ENCODE measurements at regions not wholly inside any gene's neighbourhood (a gene's known extent, or its start where the extent isn't known, plus 50 kb on each side); places are given as distances from the start of the nearest gene placed in this dataset.

- no peak overlapping the region for H2AFZ ChIP-seq (ENCODE audit: control insufficient read depth, low read depth, low read length)
- TF ChIP-seq STAT1 (conservative IDR thresholded peaks at IDR 0.05): no peak
- TF ChIP-seq HCFC1 (IDR thresholded peaks at IDR 0.05; ENCODE audit: low read length): no peak
- TF ChIP-seq TCF7 (IDR thresholded peaks at IDR 0.05; ENCODE audit: borderline replicate concordance): no peak
- TF ChIP-seq, protein P1, sequence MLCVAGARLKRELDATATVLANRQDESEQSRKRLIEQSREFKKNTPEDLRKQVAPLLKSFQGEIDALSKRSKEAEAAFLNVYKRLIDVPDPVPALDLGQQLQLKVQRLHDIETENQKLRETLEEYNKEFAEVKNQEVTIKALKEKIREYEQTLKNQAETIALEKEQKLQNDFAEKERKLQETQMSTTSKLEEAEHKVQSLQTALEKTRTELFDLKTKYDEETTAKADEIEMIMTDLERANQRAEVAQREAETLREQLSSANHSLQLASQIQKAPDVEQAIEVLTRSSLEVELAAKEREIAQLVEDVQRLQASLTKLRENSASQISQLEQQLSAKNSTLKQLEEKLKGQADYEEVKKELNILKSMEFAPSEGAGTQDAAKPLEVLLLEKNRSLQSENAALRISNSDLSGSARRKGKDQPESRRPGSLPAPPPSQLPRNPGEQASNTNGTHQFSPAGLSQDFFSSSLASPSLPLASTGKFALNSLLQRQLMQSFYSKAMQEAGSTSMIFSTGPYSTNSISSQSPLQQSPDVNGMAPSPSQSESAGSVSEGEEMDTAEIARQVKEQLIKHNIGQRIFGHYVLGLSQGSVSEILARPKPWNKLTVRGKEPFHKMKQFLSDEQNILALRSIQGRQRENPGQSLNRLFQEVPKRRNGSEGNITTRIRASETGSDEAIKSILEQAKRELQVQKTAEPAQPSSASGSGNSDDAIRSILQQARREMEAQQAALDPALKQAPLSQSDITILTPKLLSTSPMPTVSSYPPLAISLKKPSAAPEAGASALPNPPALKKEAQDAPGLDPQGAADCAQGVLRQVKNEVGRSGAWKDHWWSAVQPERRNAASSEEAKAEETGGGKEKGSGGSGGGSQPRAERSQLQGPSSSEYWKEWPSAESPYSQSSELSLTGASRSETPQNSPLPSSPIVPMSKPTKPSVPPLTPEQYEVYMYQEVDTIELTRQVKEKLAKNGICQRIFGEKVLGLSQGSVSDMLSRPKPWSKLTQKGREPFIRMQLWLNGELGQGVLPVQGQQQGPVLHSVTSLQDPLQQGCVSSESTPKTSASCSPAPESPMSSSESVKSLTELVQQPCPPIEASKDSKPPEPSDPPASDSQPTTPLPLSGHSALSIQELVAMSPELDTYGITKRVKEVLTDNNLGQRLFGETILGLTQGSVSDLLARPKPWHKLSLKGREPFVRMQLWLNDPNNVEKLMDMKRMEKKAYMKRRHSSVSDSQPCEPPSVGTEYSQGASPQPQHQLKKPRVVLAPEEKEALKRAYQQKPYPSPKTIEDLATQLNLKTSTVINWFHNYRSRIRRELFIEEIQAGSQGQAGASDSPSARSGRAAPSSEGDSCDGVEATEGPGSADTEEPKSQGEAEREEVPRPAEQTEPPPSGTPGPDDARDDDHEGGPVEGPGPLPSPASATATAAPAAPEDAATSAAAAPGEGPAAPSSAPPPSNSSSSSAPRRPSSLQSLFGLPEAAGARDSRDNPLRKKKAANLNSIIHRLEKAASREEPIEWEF (IDR thresholded peaks at IDR 0.05; ENCODE audit: insufficient replicate concordance, low read depth, low read length): no peak
- TF ChIP-seq IKZF2 (IDR thresholded peaks at IDR 0.05): no peak
- no peak for TF ChIP-seq RBBP5 (conservative IDR thresholded peaks at IDR 0.05)
- no peak for TF ChIP-seq POLR2A (IDR thresholded peaks at IDR 0.05; ENCODE audit: low read depth, low read length)
- no peak for TF ChIP-seq YY1 (IDR thresholded peaks at IDR 0.05; ENCODE audit: low read depth, low read length)
- TF ChIP-seq CEBPB (IDR thresholded peaks at IDR 0.05; ENCODE audit: borderline replicate concordance in 1 of 2, low read depth in 2 of 2, low read length in 2 of 2): no peak
- TF ChIP-seq CHD2 (IDR thresholded peaks at IDR 0.05; ENCODE audit: borderline replicate concordance, low read depth, low read length): no peak
- TF ChIP-seq HDGF (IDR thresholded peaks at IDR 0.05): no peak
- TF ChIP-seq SUPT20H (IDR thresholded peaks at IDR 0.05; ENCODE audit: borderline replicate concordance, control insufficient read depth, low read depth, low read length): no peak
- TF ChIP-seq SMAD5 (IDR thresholded peaks at IDR 0.05; ENCODE audit: low read depth): no peak
- TF ChIP-seq SMC3 (IDR thresholded peaks at IDR 0.05; ENCODE audit: borderline replicate concordance, low read length): no peak
- no peak for TF ChIP-seq NR2C1 (IDR thresholded peaks at IDR 0.05)
- TF ChIP-seq MYC (IDR thresholded peaks at IDR 0.05; ENCODE audit: insufficient read depth, insufficient read length, insufficient replicate concordance, low read length, severe bottlenecking): no peak
- no peak for TF ChIP-seq NBN (IDR thresholded peaks at IDR 0.05)
- no peak for TF ChIP-seq EP300 (IDR thresholded peaks at IDR 0.05; ENCODE audit: borderline replicate concordance in 1 of 2, control insufficient read depth in 1 of 2, low read depth in 2 of 2, low read length in 2 of 2)
- TF ChIP-seq TBL1XR1 (IDR thresholded peaks at IDR 0.05; ENCODE audit: low read depth, low read length): no peak
- no peak overlapping the region for H3K4me2 ChIP-seq (ENCODE audit: control insufficient read depth, insufficient read depth)
- 13% methylated on average over 13 of the region's 14 CpGs for WGBS (ENCODE audit: insufficient coverage, insufficient replicate concordance, low lambda C conversion rate, missing lambda C conversion rate)
- no peak overlapping the region for H3K9ac ChIP-seq (ENCODE audit: control insufficient read depth, insufficient read depth, low read length)
- no peaks in the 10 kb centered on the region for H3K36me3 ChIP-seq (ENCODE audit: control insufficient read depth in 2 of 2, insufficient read depth in 2 of 2, low read length in 1 of 2)
- no peaks in the 10 kb centered on the region for H3K79me2 ChIP-seq (ENCODE audit: control insufficient read depth, insufficient read depth, low read length)
- POLR2A ChIA-PET: no interaction called here
- no peaks in the 10 kb centered on the region for H4K20me1 ChIP-seq (ENCODE audit: control insufficient read depth, insufficient read depth)
- H3K9me3 ChIP-seq (replicated peaks; ENCODE audit: control insufficient read depth, insufficient read depth, low read length): no peaks in the 10 kb centered on the region; the same call in 2 of the 3 replicates
- in situ Hi-C loops (cut with MboI) (no loop called here), intact Hi-C loops (cut with micrococcal nuclease; ENCODE audit: unreplicated experiment) (no loop called here)
- H3K4me1 ChIP-seq (ENCODE audit: control insufficient read depth, insufficient read depth, low read length): no peaks in the 10 kb centered on the region
- 0 out of 4 replicates have a peak, but pooled peaks cover 0 to 1% of the 10 kb centered on the region in 2 experiments for H3K27me3 ChIP-seq (replicated peaks in 1 of 2; ENCODE audit: control insufficient read depth in 2 of 2, insufficient read depth in 2 of 2, low read length in 1 of 2)
- SMC1A ChIA-PET (ENCODE audit: uncharacterized antibody, unreplicated experiment): no interaction called here
- no peak overlapping the region for H3K27ac ChIP-seq (ENCODE audit: control insufficient read depth, insufficient read depth)
- CTCF ChIA-PET: no interaction called here
- DNase-seq (ENCODE audit: low read depth, low spot score): no peak
- RAD21 ChIA-PET (ENCODE audit: unreplicated experiment): no interaction called here
- no peak for FAIRE-seq
- H3K4me3 ChIP-seq: no peak overlapping the region
- ATAC-seq: no peak
- no TSS peak for BruUV-seq (replicated peaks)
Measured at GRCh38 chr22:44423556-44424358, 74.3 kb downstream of the RTL6 start.

Data from GM12878 (cell line).